RWPE2 (cell line): ENCODE measurements at regions not wholly inside any gene's neighbourhood (a gene's known extent, or its start where the extent isn't known, plus 50 kb on each side); places are given as distances from the start of the nearest gene placed in this dataset.

Experiments used
- ATAC-seq: fragments of 200-7000 bp; cut with Tn5 transposase; 3 replicates; pipeline ENCODE4 v1.9.1; 2021; ENCODE audit warnings: low read depth
- DNase-seq: peaks from one replicate; pipeline ENCODE4 v3.0.0-alpha.2; 2020; ENCODE audit warnings: low spot score
- H3K27ac ChIP-seq: fragments of 450-650 bp; 2 replicates; pipeline ENCODE4 v1.5.1; 2017; ENCODE audit warnings: mild to moderate bottlenecking; ENCODE audit not compliant: poor library complexity, severe bottlenecking
- H3K27me3 ChIP-seq: fragments of 250-450 bp; sonication (Bioruptor Pico); 2 replicates; pipeline ENCODE4 v1.5.1; 2021; ENCODE audit warnings: mild to moderate bottlenecking, moderate library complexity; ENCODE audit not compliant: insufficient read depth, poor library complexity, severe bottlenecking
- H3K36me3 ChIP-seq: fragments of 250-450 bp; sonication (Bioruptor Pico); 2 replicates; pipeline ENCODE4 v1.5.1; 2020; ENCODE audit warnings: low read depth, mild to moderate bottlenecking, moderate library complexity
- H3K4me1 ChIP-seq: fragments of 250-450 bp; sonication (Bioruptor Pico); 2 replicates; pipeline ENCODE4 v1.5.1; 2021; ENCODE audit warnings: mild to moderate bottlenecking, moderate library complexity; ENCODE audit not compliant: insufficient read depth, poor library complexity, severe bottlenecking
- H3K4me3 ChIP-seq: fragments of 250-450 bp; sonication (Bioruptor Pico); 2 replicates; pipeline ENCODE4 v1.5.1; 2021; ENCODE audit warnings: mild to moderate bottlenecking, moderate library complexity; ENCODE audit not compliant: severe bottlenecking
- H3K9me3 ChIP-seq: fragments of 250-450 bp; sonication (Bioruptor Pico); 2 replicates; pipeline ENCODE4 v1.5.1; 2021; ENCODE audit warnings: mild to moderate bottlenecking, moderate library complexity; ENCODE audit not compliant: severe bottlenecking
- CTCF ChIP-seq: fragments of 450-650 bp; IDR thresholded peaks from one replicate; pipeline ENCODE4 v1.5.1; 2017; ENCODE audit warnings: mild to moderate bottlenecking, moderate library complexity; ENCODE audit not compliant: poor library complexity, severe bottlenecking

- H3K4me1 ChIP-seq, result no peaks in the 10 kb centered on the region
- no peak overlapping the region for H3K27ac ChIP-seq
- H3K9me3 ChIP-seq, result no peaks in the 10 kb centered on the region
- no peak overlapping the region for H3K4me3 ChIP-seq
- ATAC-seq (no peak), DNase-seq (no peak)
- H3K27me3 ChIP-seq, result peaks cover 17% of the 10 kb centered on the region
- H3K36me3 ChIP-seq, result no peaks in the 10 kb centered on the region
- no peak for TF ChIP-seq CTCF
Measured at GRCh38 chr21:18498431-18498830, 94.8 kb upstream of the TMPRSS15 start.

GRCh38 chr21:18499761-18500376, 96.3 kb upstream of the TMPRSS15 start:
- Histone ChIP-seq H3K4me3 (no peak overlapping the region), H3K27me3 (peaks cover 17% of the 10 kb centered on the region), H3K4me1 (no peaks in the 10 kb centered on the region), H3K9me3 (no peaks in the 10 kb centered on the region), H3K27ac (no peak overlapping the region), H3K36me3 (no peaks in the 10 kb centered on the region)
- ATAC-seq (no peak), DNase-seq (no peak)
- peak; percentile 87 for TF ChIP-seq CTCF

GRCh38 chr21:18518054-18518481, 114.5 kb upstream of the TMPRSS15 start:
- ATAC-seq, result no peak
- Histone ChIP-seq H3K36me3 (no peaks in the 10 kb centered on the region), H3K4me3 (no peak overlapping the region), H3K27ac (no peak overlapping the region), H3K9me3 (no peaks in the 10 kb centered on the region), H3K4me1 (no peaks in the 10 kb centered on the region), H3K27me3 (peaks cover 16% of the 10 kb centered on the region)
- DNase-seq, result no peak
- no peak for TF ChIP-seq CTCF

GRCh38 chr21:18521204-18521603, 117.6 kb upstream of the TMPRSS15 start:
- Histone ChIP-seq H3K9me3 (no peaks in the 10 kb centered on the region), H3K36me3 (no peaks in the 10 kb centered on the region), H3K27me3 (peaks cover 34% of the 10 kb centered on the region), H3K27ac (no peak overlapping the region), H3K4me3 (no peak overlapping the region), H3K4me1 (no peaks in the 10 kb centered on the region)
- DNase-seq (no peak), ATAC-seq (no peak)
- no peak for TF ChIP-seq CTCF

GRCh38 chr21:18522181-18522972, 118.8 kb upstream of the TMPRSS15 start:
- no peak for TF ChIP-seq CTCF
- H3K36me3 ChIP-seq, result no peaks in the 10 kb centered on the region
- H3K27ac ChIP-seq, result no peak overlapping the region
- no peaks in the 10 kb centered on the region for H3K4me1 ChIP-seq
- H3K9me3 ChIP-seq, result no peaks in the 10 kb centered on the region
- peaks cover 39% of the 10 kb centered on the region for H3K27me3 ChIP-seq
- DNase-seq (no peak), ATAC-seq (no peak)
- no peak overlapping the region for H3K4me3 ChIP-seq
